ENCODE measurements at regions not wholly inside any gene's neighbourhood (a gene's known extent, or its start where the extent isn't known, plus 50 kb on each side); places are given as distances from the start of the nearest gene placed in this dataset.
A peak's percentile ranks its signal among the peaks of the same experiment; 100 is the strongest.
"Not testable (repeated sequence)": the region's sequence is repeated elsewhere in the genome, so short reads cannot be mapped to it uniquely, and the experiment has no call there.

GRCh38 chr6:112649853-112650252 is 302.7 kb downstream of the RFPL4B start:
- TF ChIP-seq GATA1 (IDR thresholded peaks at IDR 0.05; ENCODE audit: low read depth, low read length) = no peak
- no peak for TF ChIP-seq POLR2A (IDR thresholded peaks at IDR 0.05; ENCODE audit: low read length)

GRCh38 chr6:112651239-112651638 is 304.1 kb downstream of the RFPL4B start:
- no peak for TF ChIP-seq POLR2A (IDR thresholded peaks at IDR 0.05; ENCODE audit: low read length)
- no peak for TF ChIP-seq GATA1 (IDR thresholded peaks at IDR 0.05; ENCODE audit: low read depth, low read length)

More at GRCh38 chr6:112649853-112650252, 302.7 kb downstream of the RFPL4B start:
- DNase-seq = no peak

GRCh38 chr6:112659912-112660311 is 312.8 kb downstream of the RFPL4B start:
- TF ChIP-seq POLR2A (IDR thresholded peaks at IDR 0.05; ENCODE audit: low read length) (no peak), GATA1 (IDR thresholded peaks at IDR 0.05; ENCODE audit: low read depth, low read length) (no peak)
- no peak for DNase-seq

More at GRCh38 chr6:112651239-112651638, 304.1 kb downstream of the RFPL4B start:
- peak in 1 of 2 experiments; percentile 54 for DNase-seq

- no peak for TF ChIP-seq POLR2A (IDR thresholded peaks at IDR 0.05; ENCODE audit: low read length)
- TF ChIP-seq GATA1 (IDR thresholded peaks at IDR 0.05; ENCODE audit: low read depth, low read length) = no peak
- DNase-seq = no peak
Measured at GRCh38 chr6:112660626-112661025, 313.5 kb downstream of the RFPL4B start.

- DNase-seq = no peak
- TF ChIP-seq GATA1 (IDR thresholded peaks at IDR 0.05; ENCODE audit: low read depth, low read length) = no peak
Measured at GRCh38 chr6:112663698-112664097, 316.6 kb downstream of the RFPL4B start.

- no peak for DNase-seq
- TF ChIP-seq GATA1 (IDR thresholded peaks at IDR 0.05; ENCODE audit: low read depth, low read length) (no peak), POLR2A (IDR thresholded peaks at IDR 0.05; ENCODE audit: low read length) (no peak)
Measured at GRCh38 chr6:112665114-112665513, 318.0 kb downstream of the RFPL4B start.

- TF ChIP-seq POLR2A (IDR thresholded peaks at IDR 0.05; ENCODE audit: low read length) (no peak), GATA1 (IDR thresholded peaks at IDR 0.05; ENCODE audit: low read depth, low read length) (no peak)
- DNase-seq = no peak
Measured at GRCh38 chr6:112665815-112666214, 318.7 kb downstream of the RFPL4B start.

- DNase-seq = no peak
- TF ChIP-seq GATA1 (IDR thresholded peaks at IDR 0.05; ENCODE audit: low read depth, low read length) = no peak
- TF ChIP-seq POLR2A (IDR thresholded peaks at IDR 0.05; ENCODE audit: low read length) = no peak
Measured at GRCh38 chr6:112667427-112667826, 320.3 kb downstream of the RFPL4B start.

- no peak for DNase-seq
- TF ChIP-seq POLR2A (IDR thresholded peaks at IDR 0.05; ENCODE audit: low read length) (no peak), GATA1 (IDR thresholded peaks at IDR 0.05; ENCODE audit: low read depth, low read length) (no peak)
Measured at GRCh38 chr6:112680091-112680490, 333.0 kb downstream of the RFPL4B start.

- no peak for TF ChIP-seq POLR2A (IDR thresholded peaks at IDR 0.05; ENCODE audit: low read length)
- TF ChIP-seq GATA1 (IDR thresholded peaks at IDR 0.05; ENCODE audit: low read depth, low read length) = no peak
- DNase-seq = no peak
Measured at GRCh38 chr6:112682071-112682470, 334.9 kb downstream of the RFPL4B start.

GRCh38 chr6:112683106-112683505 is 336.0 kb downstream of the RFPL4B start:
- DNase-seq = no peak

GRCh38 chr6:112683926-112684325 is 336.8 kb downstream of the RFPL4B start:
- DNase-seq = no peak
- no peak for TF ChIP-seq GATA1 (IDR thresholded peaks at IDR 0.05; ENCODE audit: low read depth, low read length)
- TF ChIP-seq POLR2A (IDR thresholded peaks at IDR 0.05; ENCODE audit: low read length) = no peak

More at GRCh38 chr6:112683106-112683505, 336.0 kb downstream of the RFPL4B start:
- TF ChIP-seq POLR2A (IDR thresholded peaks at IDR 0.05; ENCODE audit: low read length) (no peak), GATA1 (IDR thresholded peaks at IDR 0.05; ENCODE audit: low read depth, low read length) (no peak)

GRCh38 chr6:112685521-112686220 is 338.5 kb downstream of the RFPL4B start:
- not testable (repeated sequence) for DNase-seq

- not testable (repeated sequence) for DNase-seq
Measured at GRCh38 chr6:112688487-112689165, 341.5 kb downstream of the RFPL4B start.

- not testable (repeated sequence) for DNase-seq
Measured at GRCh38 chr6:112689183-112689858, 342.2 kb downstream of the RFPL4B start.
